ENCODE measurements at regions not wholly inside any gene's neighbourhood (a gene's known extent, or its start where the extent isn't known, plus 50 kb on each side); places are given as distances from the start of the nearest gene placed in this dataset.

- Histone ChIP-seq H3K4me3 (no peak overlapping the region), H3K27me3 (no peaks in the 10 kb centered on the region), H3K4me1 (no peaks in the 10 kb centered on the region), H3K36me3 (no peaks in the 10 kb centered on the region), H3K27ac (no peak overlapping the region), H3K9me3 (no peaks in the 10 kb centered on the region)
- TF ChIP-seq POLR2A (IDR thresholded peaks at IDR 0.05): no peak
- TF ChIP-seq, protein P1, sequence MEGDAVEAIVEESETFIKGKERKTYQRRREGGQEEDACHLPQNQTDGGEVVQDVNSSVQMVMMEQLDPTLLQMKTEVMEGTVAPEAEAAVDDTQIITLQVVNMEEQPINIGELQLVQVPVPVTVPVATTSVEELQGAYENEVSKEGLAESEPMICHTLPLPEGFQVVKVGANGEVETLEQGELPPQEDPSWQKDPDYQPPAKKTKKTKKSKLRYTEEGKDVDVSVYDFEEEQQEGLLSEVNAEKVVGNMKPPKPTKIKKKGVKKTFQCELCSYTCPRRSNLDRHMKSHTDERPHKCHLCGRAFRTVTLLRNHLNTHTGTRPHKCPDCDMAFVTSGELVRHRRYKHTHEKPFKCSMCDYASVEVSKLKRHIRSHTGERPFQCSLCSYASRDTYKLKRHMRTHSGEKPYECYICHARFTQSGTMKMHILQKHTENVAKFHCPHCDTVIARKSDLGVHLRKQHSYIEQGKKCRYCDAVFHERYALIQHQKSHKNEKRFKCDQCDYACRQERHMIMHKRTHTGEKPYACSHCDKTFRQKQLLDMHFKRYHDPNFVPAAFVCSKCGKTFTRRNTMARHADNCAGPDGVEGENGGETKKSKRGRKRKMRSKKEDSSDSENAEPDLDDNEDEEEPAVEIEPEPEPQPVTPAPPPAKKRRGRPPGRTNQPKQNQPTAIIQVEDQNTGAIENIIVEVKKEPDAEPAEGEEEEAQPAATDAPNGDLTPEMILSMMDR (IDR thresholded peaks at IDR 0.05): no peak
- intact Hi-C loops (cut with DNase I; ENCODE audit: low total_unique reads): no loop called here
- DNase-seq: no peak
These were observed 133.4 kb upstream of the TCERG1L start for GRCh38 chr10:131444862-131445461.

GRCh38 chr10:131445623-131446022 lies 134.1 kb upstream of the TCERG1L start:
- TF ChIP-seq, protein P1 (IDR thresholded peaks at IDR 0.05): no peak
- no peak for TF ChIP-seq POLR2A (IDR thresholded peaks at IDR 0.05)
- intact Hi-C loops (cut with DNase I; ENCODE audit: low total_unique reads): no loop called here
- no peak for DNase-seq
- Histone ChIP-seq H3K4me1 (no peaks in the 10 kb centered on the region), H3K4me3 (no peak overlapping the region), H3K27ac (no peak overlapping the region), H3K36me3 (no peaks in the 10 kb centered on the region), H3K27me3 (no peaks in the 10 kb centered on the region), H3K9me3 (no peaks in the 10 kb centered on the region)

DNA sequence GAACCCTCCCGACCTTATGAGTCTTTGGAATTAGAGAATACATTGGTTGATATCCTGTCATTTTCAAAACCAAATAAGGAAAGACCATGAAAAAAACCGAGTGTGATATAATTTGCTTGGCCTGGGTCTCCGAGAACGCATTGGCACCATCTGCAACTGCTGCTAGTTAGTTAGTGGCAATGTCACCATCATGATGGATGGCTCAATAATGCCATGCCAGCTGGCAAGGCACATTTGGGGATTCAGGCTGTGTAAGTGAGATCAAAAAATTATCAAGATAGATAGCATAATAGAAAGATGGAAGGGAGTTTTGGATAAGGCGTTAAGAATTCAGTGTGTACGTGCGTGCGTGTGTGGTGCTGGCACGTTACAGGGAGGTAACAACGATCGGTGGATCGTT lies 134.7 kb upstream of the TCERG1L start:
- no peak for TF ChIP-seq POLR2A (IDR thresholded peaks at IDR 0.05)
- TF ChIP-seq, protein P1 (IDR thresholded peaks at IDR 0.05): no peak
- Histone ChIP-seq H3K4me3 (no peak overlapping the region), H3K27me3 (no peaks in the 10 kb centered on the region), H3K27ac (no peak overlapping the region), H3K4me1 (no peaks in the 10 kb centered on the region), H3K9me3 (no peaks in the 10 kb centered on the region), H3K36me3 (no peaks in the 10 kb centered on the region)
- DNase-seq: no peak
- intact Hi-C loops (cut with DNase I; ENCODE audit: low total_unique reads): no loop called here

DNA sequence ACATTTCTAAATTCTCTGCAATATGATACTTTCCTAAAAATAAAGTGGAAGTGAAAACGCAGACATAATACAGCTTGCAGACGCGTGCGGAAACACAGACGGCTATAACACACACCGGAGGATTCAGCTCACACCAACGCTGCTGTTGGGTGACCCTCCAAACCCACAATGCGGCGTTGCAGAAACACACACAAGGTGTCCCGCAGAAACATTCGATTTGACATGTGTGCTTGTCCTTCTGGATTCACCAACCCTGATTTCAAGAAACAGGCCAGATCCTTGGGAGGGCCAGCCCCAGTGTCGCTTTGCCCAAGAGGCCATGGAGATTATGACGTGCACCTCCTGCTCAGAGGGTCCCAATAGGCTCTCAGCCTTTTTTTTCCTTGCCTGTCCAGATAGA lies 136.7 kb upstream of the TCERG1L start:
- Histone ChIP-seq H3K9me3 (no peaks in the 10 kb centered on the region), H3K36me3 (no peaks in the 10 kb centered on the region), H3K4me3 (no peak overlapping the region), H3K4me1 (no peaks in the 10 kb centered on the region), H3K27ac (no peak overlapping the region), H3K27me3 (no peaks in the 10 kb centered on the region)
- no peak for DNase-seq
- TF ChIP-seq, protein P1 (IDR thresholded peaks at IDR 0.05): no peak
- no peak for TF ChIP-seq POLR2A (IDR thresholded peaks at IDR 0.05)
- intact Hi-C loops (cut with DNase I; ENCODE audit: low total_unique reads): no loop called here

DNA sequence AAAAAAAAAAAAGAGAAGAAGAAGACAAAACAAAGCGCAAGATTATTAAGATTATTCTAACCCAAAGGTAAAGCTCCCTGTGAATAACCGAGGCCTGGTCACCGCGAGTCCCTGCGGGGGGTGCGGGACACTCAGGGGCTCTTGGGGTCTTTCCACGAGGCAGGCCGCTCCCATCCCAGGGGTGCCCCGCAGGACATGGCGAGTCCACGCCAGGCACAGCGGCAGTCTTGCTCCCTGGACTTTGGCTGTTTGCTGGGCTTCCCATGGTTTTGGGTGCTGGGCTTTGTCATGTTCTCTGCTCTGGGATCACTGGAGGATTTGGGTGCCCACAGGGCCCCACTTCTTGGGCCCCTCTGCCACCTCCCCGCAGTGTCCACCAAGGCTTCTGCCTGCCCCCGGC lies 137.4 kb upstream of the TCERG1L start:
- H3K36me3 ChIP-seq: no peaks in the 10 kb centered on the region
- no peak for TF ChIP-seq POLR2A (IDR thresholded peaks at IDR 0.05)
- TF ChIP-seq, protein P1 (IDR thresholded peaks at IDR 0.05): no peak
- H3K4me3 ChIP-seq: no peak overlapping the region
- no peaks in the 10 kb centered on the region for H3K27me3 ChIP-seq
- DNase-seq: no peak
- intact Hi-C loops (cut with DNase I; ENCODE audit: low total_unique reads): no loop called here
- no peaks in the 10 kb centered on the region for H3K9me3 ChIP-seq
- no peaks in the 10 kb centered on the region for H3K4me1 ChIP-seq
- H3K27ac ChIP-seq: no peak overlapping the region

All from uterus (tissue), 3 donors.